HG02588 (cell line): ENCODE measurements at regions not wholly inside any gene's neighbourhood (a gene's known extent, or its start where the extent isn't known, plus 50 kb on each side); places are given as distances from the start of the nearest gene placed in this dataset.
"Not testable (repeated sequence)": the region's sequence is repeated elsewhere in the genome, so short reads cannot be mapped to it uniquely, and the experiment has no call there.

Experiments
- ATAC-seq: cut with Tn5 transposase; IDR thresholded peaks from one replicate; pipeline ENCODE4 v1.9.1; 2021; ENCODE audit warnings: mild to moderate bottlenecking, moderate library complexity; ENCODE audit not compliant: unreplicated experiment

- ATAC-seq, result no peak
Observed at GRCh38 chr4:54403700-54404453, 174.8 kb downstream of the PDGFRA start.

- not testable (repeated sequence) for ATAC-seq
Observed at GRCh38 chr4:54409270-54409817, 180.3 kb downstream of the PDGFRA start.

- ATAC-seq, result no peak
Observed at GRCh38 chr4:54414545-54414944, 185.5 kb downstream of the PDGFRA start.

GRCh38 chr4:54417476-54417875 is 188.4 kb downstream of the PDGFRA start:
- no peak for ATAC-seq

- ATAC-seq, result no peak
Observed at GRCh38 chr4:54418468-54418867, 189.4 kb downstream of the PDGFRA start.

- ATAC-seq, result no peak
Observed at GRCh38 chr4:54423066-54423465, 194.0 kb downstream of the PDGFRA start.

- ATAC-seq, result no peak
Observed at GRCh38 chr4:54427826-54428225, 198.7 kb downstream of the PDGFRA start.

GRCh38 chr4:54428940-54429339 is 199.8 kb downstream of the PDGFRA start:
- ATAC-seq, result no peak

GRCh38 chr4:54433686-54434085 is 204.6 kb downstream of the PDGFRA start:
- ATAC-seq, result no peak

GRCh38 chr4:54439831-54440243 is 210.7 kb downstream of the PDGFRA start:
- ATAC-seq, result no peak

GRCh38 chr4:54440394-54441136 is 211.5 kb downstream of the PDGFRA start:
- no peak for ATAC-seq

- no peak for ATAC-seq
Observed at GRCh38 chr4:54445866-54446265, 211.9 kb upstream of the KIT start.

GRCh38 chr4:54446581-54446980 is 211.2 kb upstream of the KIT start:
- no peak for ATAC-seq

- no peak for ATAC-seq
Observed at GRCh38 chr4:54447304-54447703, 210.5 kb upstream of the KIT start.

GRCh38 chr4:54449999-54450398 is 207.8 kb upstream of the KIT start:
- no peak for ATAC-seq

GRCh38 chr4:54466960-54467359 is 190.8 kb upstream of the KIT start:
- not testable (repeated sequence) for ATAC-seq

- no peak for ATAC-seq
Observed at GRCh38 chr4:54473077-54473545, 184.6 kb upstream of the KIT start.

GRCh38 chr4:54473798-54474197 is 184.0 kb upstream of the KIT start:
- ATAC-seq, result no peak

- no peak for ATAC-seq
Observed at GRCh38 chr4:54475546-54475945, 182.2 kb upstream of the KIT start.

- no peak for ATAC-seq
Observed at GRCh38 chr4:54482529-54483200, 175.1 kb upstream of the KIT start.

GRCh38 chr4:54484383-54484782 is 173.4 kb upstream of the KIT start:
- ATAC-seq, result no peak
